Heart left ventricle (tissue), 13 donors: ENCODE measurements at regions not wholly inside any gene's neighbourhood (a gene's known extent, or its start where the extent isn't known, plus 50 kb on each side); places are given as distances from the start of the nearest gene placed in this dataset.

ENCODE experiments used
- POLR2A ChIP-seq, 2 donors: fragments of 450-650 bp; IDR thresholded peaks; one replicate each; pipeline ENCODE4 v1.6.1; 2017; ENCODE audit warnings: antibody characterized with exemption in 2 of 2, mild to moderate bottlenecking in 2 of 2, moderate library complexity in 2 of 2
- TF ChIP-seq, protein P1 (sequence below), 12 donors: fragments of 200-600 bp; sonication (generic) in 4 of 12; IDR thresholded peaks; one replicate each; pipeline versions ENCODE4 v1.5.0 to v1.8.0; 2018 to 2022; ENCODE audit warnings: antibody characterized with exemption in 12 of 12, mild to moderate bottlenecking in 5 of 12
- donor health status: ischemic (EF 13 %, LVEDD 7.1; RV severe dilation, severe dysfunction).
- donor health status: DM: no; HTN: yes; CAD: no.
- donor health status: DM: no; HTN: no; CAD: no.
- donor health status: ischemic (EF 25% LVEDD 6.9; RV normal size, moderate dysfunction).
- donor health status: ischemic (EF 25% LVEDD 5.7; RV mildly dilated, moderate dysfunction).
- donor health status: ischemic (EF 35%, LVEDD 5.7; RV mildly dilated, moderate dysfunction).
- donor health status: nonischemic (EF 11% LVEDD 7.7; RV severe dilation, severe dysfunction).
- donor health status: DM: yes; HTN: yes; CAD: no.
- donor health status: PGD.
- donor health status: ischemic (EF 29% LVEDD 5.4; RV normal size, mild dysfunction).
- donor health status: nonischemic (EF 23%, LVEDD 6.1; RV moderate dilation, normal function).

DNA sequence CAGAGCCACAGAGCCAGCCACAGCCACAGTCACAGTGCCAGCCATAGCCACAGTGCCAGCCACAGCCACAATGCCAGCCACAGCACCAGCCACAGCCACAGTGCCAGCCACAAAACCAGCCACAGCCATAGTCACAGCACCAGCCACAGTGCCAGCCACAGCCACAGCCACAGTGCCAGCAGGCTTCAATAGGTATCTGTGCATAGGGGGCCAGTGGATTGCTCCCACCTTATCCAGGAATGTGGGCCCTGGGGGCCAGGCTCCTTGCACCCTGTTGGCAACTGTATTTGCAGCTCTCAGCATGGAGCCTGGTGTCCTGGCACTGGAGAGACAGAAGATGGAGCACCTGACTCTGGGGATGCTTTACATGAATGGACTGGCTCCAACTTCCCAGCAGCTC, 111.7 kb upstream of the IRX2 start:
- TF ChIP-seq, protein P1, sequence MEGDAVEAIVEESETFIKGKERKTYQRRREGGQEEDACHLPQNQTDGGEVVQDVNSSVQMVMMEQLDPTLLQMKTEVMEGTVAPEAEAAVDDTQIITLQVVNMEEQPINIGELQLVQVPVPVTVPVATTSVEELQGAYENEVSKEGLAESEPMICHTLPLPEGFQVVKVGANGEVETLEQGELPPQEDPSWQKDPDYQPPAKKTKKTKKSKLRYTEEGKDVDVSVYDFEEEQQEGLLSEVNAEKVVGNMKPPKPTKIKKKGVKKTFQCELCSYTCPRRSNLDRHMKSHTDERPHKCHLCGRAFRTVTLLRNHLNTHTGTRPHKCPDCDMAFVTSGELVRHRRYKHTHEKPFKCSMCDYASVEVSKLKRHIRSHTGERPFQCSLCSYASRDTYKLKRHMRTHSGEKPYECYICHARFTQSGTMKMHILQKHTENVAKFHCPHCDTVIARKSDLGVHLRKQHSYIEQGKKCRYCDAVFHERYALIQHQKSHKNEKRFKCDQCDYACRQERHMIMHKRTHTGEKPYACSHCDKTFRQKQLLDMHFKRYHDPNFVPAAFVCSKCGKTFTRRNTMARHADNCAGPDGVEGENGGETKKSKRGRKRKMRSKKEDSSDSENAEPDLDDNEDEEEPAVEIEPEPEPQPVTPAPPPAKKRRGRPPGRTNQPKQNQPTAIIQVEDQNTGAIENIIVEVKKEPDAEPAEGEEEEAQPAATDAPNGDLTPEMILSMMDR (IDR thresholded peaks at IDR 0.05), result no peak
- no peak for TF ChIP-seq POLR2A (IDR thresholded peaks at IDR 0.05)
